GM23248 (cell line): ENCODE measurements at regions not wholly inside any gene's neighbourhood (a gene's known extent, or its start where the extent isn't known, plus 50 kb on each side); places are given as distances from the start of the nearest gene placed in this dataset.

Experiments used
- DNase-seq: peaks from one replicate; pipeline ENCODE4 v3.0.0-alpha.2; 2015
- H2AFZ ChIP-seq: fragments of 200-600 bp; sonication (generic); 2 replicates; pipeline ENCODE4 v1.6.1; 2016; ENCODE audit warnings: antibody characterized with exemption
- H3F3A ChIP-seq: fragments of 200-600 bp; sonication (generic); 2 replicates; pipeline ENCODE4 v1.6.1; 2016; ENCODE audit warnings: mild to moderate bottlenecking, antibody characterized with exemption, mixed run types; ENCODE audit not compliant: insufficient read depth
- H3K27ac ChIP-seq: fragments of 200-600 bp; sonication (generic); 2 replicates; pipeline ENCODE4 v1.5.1; 2016; ENCODE audit warnings: mild to moderate bottlenecking
- H3K27me3 ChIP-seq: fragments of 200-600 bp; sonication (generic); replicated peaks from 2 replicates; pipeline ENCODE4 v1.6.1; 2016; ENCODE audit warnings: mild to moderate bottlenecking; ENCODE audit not compliant: insufficient read depth
- H3K36me3 ChIP-seq: fragments of 200-600 bp; sonication (generic); 2 replicates; pipeline ENCODE4 v1.6.1; 2016; ENCODE audit warnings: low read depth, mild to moderate bottlenecking
- H3K4me1 ChIP-seq: fragments of 200-600 bp; sonication (generic); 2 replicates; pipeline ENCODE4 v1.6.1; 2016; ENCODE audit warnings: mild to moderate bottlenecking; ENCODE audit not compliant: insufficient read depth
- H3K4me2 ChIP-seq: fragments of 200-600 bp; sonication (generic); one replicate; pipeline ENCODE4 v1.6.1; 2016; ENCODE audit warnings: mild to moderate bottlenecking; ENCODE audit not compliant: unreplicated experiment
- H3K4me3 ChIP-seq: fragments of 200-600 bp; sonication (generic); 2 replicates; pipeline ENCODE4 v1.5.1; 2016; ENCODE audit warnings: mild to moderate bottlenecking
- H3K79me2 ChIP-seq: fragments of 200-600 bp; sonication (generic); 2 replicates; pipeline ENCODE4 v1.6.1; 2016; ENCODE audit warnings: mild to moderate bottlenecking; ENCODE audit not compliant: insufficient read depth
- H3K9ac ChIP-seq: fragments of 200-600 bp; sonication (generic); 2 replicates; pipeline ENCODE4 v1.6.1; 2016; ENCODE audit warnings: mild to moderate bottlenecking
- H3K9me2 ChIP-seq: fragments of 200-600 bp; sonication (generic); 2 replicates; pipeline ENCODE4 v1.6.1; 2016; ENCODE audit warnings: mixed run types, mild to moderate bottlenecking, moderate library complexity; ENCODE audit not compliant: insufficient read depth
- H3K9me3 ChIP-seq: fragments of 200-600 bp; sonication (generic); one replicate; pipeline ENCODE4 v1.6.1; 2017; ENCODE audit warnings: low read depth
- H4K20me1 ChIP-seq: fragments of 200-600 bp; sonication (generic); 2 replicates; pipeline ENCODE4 v1.6.0; 2016; ENCODE audit not compliant: insufficient read depth
- EZH2 ChIP-seq: fragments of 200-600 bp; sonication (generic); IDR thresholded peaks from 2 replicates; pipeline ENCODE4 v1.6.1; 2018; ENCODE audit warnings: antibody characterized with exemption, mild to moderate bottlenecking; ENCODE audit not compliant: insufficient read depth, poor library complexity, severe bottlenecking
- EZH2phosphoT487 ChIP-seq: fragments of 200-600 bp; sonication (generic); IDR thresholded peaks from 2 replicates; pipeline ENCODE4 v1.6.1; 2018; ENCODE audit warnings: antibody characterized with exemption, moderate library complexity, mild to moderate bottlenecking, low read depth; ENCODE audit not compliant: insufficient read depth
- WGBS, 2 experiments: methylation state at CpG; one replicate each; pipeline ENCODE4 v1.1.6; 2015 to 2017; ENCODE audit warnings: low lambda C conversion rate in 2 of 2, low coverage in 1 of 2; ENCODE audit errors: missing lambda C conversion rate in 2 of 2; 5-methylcytosine and 5-hydroxymethylcytosine counted together
- in situ Hi-C: fragments of 300-500 bp; cut with MboI; formaldehyde crosslinking; loops from 2 replicates; pipeline ENCODE4 v1.15.0; 2020

GRCh38 chr10:78923647-78924318 lies 145.0 kb upstream of the ZMIZ1 start:
- Histone ChIP-seq H3K4me2 (no peak overlapping the region), H3K4me3 (no peak overlapping the region), H3K27me3 (no peaks in the 10 kb centered on the region), H3K79me2 (no peaks in the 10 kb centered on the region), H3K9ac (no peak overlapping the region), H4K20me1 (no peaks in the 10 kb centered on the region), H3K27ac (no peak overlapping the region), H3K9me3 (no peaks in the 10 kb centered on the region), H3K9me2 (no peaks in the 10 kb centered on the region), H3K36me3 (no peaks in the 10 kb centered on the region), H3F3A (peaks cover 16% of the 10 kb centered on the region), H2AFZ (no peak overlapping the region), H3K4me1 (peaks cover 16% of the 10 kb centered on the region)
- TF ChIP-seq EZH2, result no peak
- no peak for TF ChIP-seq EZH2phosphoT487
- WGBS, 2 experiments, result 90 to 93% methylated on average over 15 of the region's 15 CpGs
- in situ Hi-C loops, result no loop called here
- peak; percentile 29 for DNase-seq

GRCh38 chr10:78924319-78925003 lies 144.3 kb upstream of the ZMIZ1 start:
- no peak overlapping the region for H3K27ac ChIP-seq
- H3K4me2 ChIP-seq, result no peak overlapping the region
- WGBS, 2 experiments, result 84 to 90% methylated on average over 7 of the region's 7 CpGs

GRCh38 chr10:78925275-78925674 lies 143.5 kb upstream of the ZMIZ1 start:
- 93 to 99% methylated on average over 6 of the region's 6 CpGs for WGBS, 2 experiments
- H3K4me3 ChIP-seq, result no peak overlapping the region
- in situ Hi-C loops, result no loop called here
- H3K9ac ChIP-seq, result no peak overlapping the region
- H3K27ac ChIP-seq, result peak overlapping the region; percentile 53
- no peak for DNase-seq
- H3K36me3 ChIP-seq, result no peaks in the 10 kb centered on the region
- TF ChIP-seq EZH2 (no peak), EZH2phosphoT487 (no peak)
- H3K9me3 ChIP-seq, result no peaks in the 10 kb centered on the region
- no peaks in the 10 kb centered on the region for H4K20me1 ChIP-seq
- H3K4me1 ChIP-seq, result peaks cover 16% of the 10 kb centered on the region
- peak overlapping the region; percentile 23 for H3K4me2 ChIP-seq
- H3K79me2 ChIP-seq, result no peaks in the 10 kb centered on the region
- H3K27me3 ChIP-seq, result no peaks in the 10 kb centered on the region
- no peaks in the 10 kb centered on the region for H3K9me2 ChIP-seq
- H3F3A ChIP-seq, result peaks cover 16% of the 10 kb centered on the region
- 0 out of 2 replicates have a peak overlapping the region, but pooled peaks have one; percentile 8 for H2AFZ ChIP-seq

More at GRCh38 chr10:78924319-78925003, 144.3 kb upstream of the ZMIZ1 start:
- H3K4me1 ChIP-seq, result peaks cover 16% of the 10 kb centered on the region
- H3K36me3 ChIP-seq, result no peaks in the 10 kb centered on the region
- TF ChIP-seq EZH2 (no peak), EZH2phosphoT487 (no peak)
- H3K9me3 ChIP-seq, result no peaks in the 10 kb centered on the region
- H3K79me2 ChIP-seq, result no peaks in the 10 kb centered on the region
- no peaks in the 10 kb centered on the region for H3K27me3 ChIP-seq
- H3K9me2 ChIP-seq, result no peaks in the 10 kb centered on the region
- DNase-seq, result no peak
- in situ Hi-C loops, result no loop called here
- H3K9ac ChIP-seq, result no peak overlapping the region
- H3K4me3 ChIP-seq, result no peak overlapping the region
- H2AFZ ChIP-seq, result no peak overlapping the region
- H4K20me1 ChIP-seq, result no peaks in the 10 kb centered on the region
- peaks cover 16% of the 10 kb centered on the region for H3F3A ChIP-seq

- Histone ChIP-seq H3K4me2 (peak overlapping the region; percentile 23), H3K4me1 (peaks cover 22% of the 10 kb centered on the region), H3K9me2 (no peaks in the 10 kb centered on the region), H3F3A (peaks cover 16% of the 10 kb centered on the region), H3K9me3 (no peaks in the 10 kb centered on the region), H3K36me3 (no peaks in the 10 kb centered on the region), H4K20me1 (no peaks in the 10 kb centered on the region), H3K27me3 (no peaks in the 10 kb centered on the region), H3K9ac (no peak overlapping the region), H3K79me2 (no peaks in the 10 kb centered on the region), H2AFZ (0 out of 2 replicates have a peak overlapping the region, but pooled peaks have one; percentile 8), H3K27ac (peak overlapping the region; percentile 53), H3K4me3 (no peak overlapping the region)
- in situ Hi-C loops, result no loop called here
- no peak for TF ChIP-seq EZH2phosphoT487
- TF ChIP-seq EZH2, result no peak
- WGBS, 2 experiments, result 21% methylated on average over 6 of the region's 6 CpGs
- peak; percentile 97 for DNase-seq
Observed at GRCh38 chr10:78925800-78926319, 142.9 kb upstream of the ZMIZ1 start.
